A549 (cell line): ENCODE measurements at regions not wholly inside any gene's neighbourhood (a gene's known extent, or its start where the extent isn't known, plus 50 kb on each side); places are given as distances from the start of the nearest gene placed in this dataset.

Source experiments
- ATAC-seq, 2 experiments: fragments of 200-7000 bp in 1 of 2; fragments of >200 bp in 1 of 2; cut with Nextera tagmentation in 1 of 2; cut with Tn5 transposase in 1 of 2; 3 replicates each; pipeline versions ENCODE4 v1.8.0 to v1.9.1; 2018 to 2020; ENCODE audit warnings: mild to moderate bottlenecking in 1 of 2, moderate library complexity in 1 of 2
- CTCF ChIA-PET: fragments of 300-600 bp; sonication (Branson Sonifier 250); formaldehyde crosslinking; extraction: SDS; loops from one replicate; lab custom pipeline; 2021; ENCODE audit warnings: antibody characterized with exemption, inconsistent platforms; lab: Yijun Ruan, JAX
- POLR2A ChIA-PET: fragments of 350-600 bp; formaldehyde crosslinking; extraction: SDS; loops from one replicate; lab custom pipeline; 2021; ENCODE audit warnings: antibody characterized with exemption, inconsistent platforms; lab: Yijun Ruan, JAX
- DNase-seq, 2 experiments: peaks; one replicate each; pipeline versions ENCODE4 v3.0.0 to v3.0.0-alpha.2; 2011 to 2016; ENCODE audit warnings: low read depth in 1 of 2, low spot score in 1 of 2
- FAIRE-seq: peaks from 2 replicates; lab custom pipeline; 2011; peaks lifted over from hg19 to GRCh38; lab: Jason Lieb, UNC
- H3K27ac ChIP-seq, 2 experiments: fragments of >200 bp; sonication (Bioruptor Twin); formaldehyde crosslinking; 3 replicates each; pipeline ENCODE4 v1.5.1; 2016 to 2017
- H3K4me1 ChIP-seq: fragments of >200 bp; sonication (Bioruptor Twin); formaldehyde crosslinking; 3 replicates; pipeline ENCODE4 v1.6.1; 2016
- H3K4me2 ChIP-seq: fragments of >200 bp; sonication (Bioruptor Twin); formaldehyde crosslinking; 3 replicates; pipeline ENCODE4 v1.6.1; 2016
- H3K4me3 ChIP-seq: fragments of >200 bp; sonication (Bioruptor Twin); formaldehyde crosslinking; 3 replicates; pipeline ENCODE4 v1.5.1; 2016
- H3K9me3 ChIP-seq: fragments of >200 bp; sonication (Bioruptor Twin); formaldehyde crosslinking; 3 replicates; pipeline ENCODE4 v1.6.1; 2016
- BCL3 ChIP-seq: fragments of >200 bp; sonication (Bioruptor Twin); formaldehyde crosslinking; IDR thresholded peaks from 3 replicates; pipeline ENCODE4 v1.6.1; 2016
- CBX2 ChIP-seq: fragments of 200-600 bp; sonication (generic); IDR thresholded peaks from 2 replicates; pipeline ENCODE4 v1.6.1; 2016; ENCODE audit warnings: low read depth, mild to moderate bottlenecking, borderline replicate concordance
- CTCF ChIP-seq: fragments of >200 bp; sonication (Bioruptor Twin); formaldehyde crosslinking; IDR thresholded peaks from 3 replicates; pipeline ENCODE4 v1.5.1; 2016
- EHF ChIP-seq: fragments of 250-450 bp; sonication (Bioruptor Pico); IDR thresholded peaks from 2 replicates; pipeline ENCODE4 v1.5.0; 2020; ENCODE audit warnings: mild to moderate bottlenecking
- EHMT2 ChIP-seq: fragments of 200-600 bp; sonication (generic); IDR thresholded peaks from 2 replicates; pipeline ENCODE4 v1.6.1; 2016; ENCODE audit warnings: antibody characterized with exemption, low read depth, mild to moderate bottlenecking, moderate library complexity
- ELK1 ChIP-seq: fragments of 150-350 bp; IDR thresholded peaks from 2 replicates; pipeline ENCODE4 v1.6.1; 2014; ENCODE audit warnings: low read depth, mild to moderate bottlenecking, low read length
- EP300 ChIP-seq, 2 experiments: fragments of >200 bp; sonication (Bioruptor Twin); formaldehyde crosslinking; IDR thresholded peaks; 2 replicates in 1 of 2; 3 replicates in 1 of 2; pipeline ENCODE4 v1.6.1; 2016 to 2017
- HDAC2 ChIP-seq: fragments of 200-600 bp; sonication (generic); IDR thresholded peaks from 2 replicates; pipeline ENCODE4 v1.6.1; 2016
- HES2 ChIP-seq: fragments of >200 bp; sonication (Bioruptor Twin); formaldehyde crosslinking; IDR thresholded peaks from 2 replicates; pipeline ENCODE4 v1.6.1; 2016
- HEYL ChIP-seq: fragments of 250-450 bp; sonication (Bioruptor Pico); IDR thresholded peaks from 2 replicates; pipeline ENCODE4 v1.8.0; 2021; ENCODE audit warnings: mild to moderate bottlenecking, moderate library complexity
- HOXB13 ChIP-seq: fragments of 250-450 bp; sonication (Bioruptor Pico); IDR thresholded peaks from 2 replicates; pipeline ENCODE4 v1.5.0; 2020; ENCODE audit warnings: low read depth, mild to moderate bottlenecking, moderate library complexity
- JUN ChIP-seq, 2 experiments: fragments of >200 bp; sonication (Bioruptor Twin); formaldehyde crosslinking; IDR thresholded peaks; 2 replicates in 1 of 2; 3 replicates in 1 of 2; pipeline ENCODE4 v1.6.1; 2016 to 2017
- KDM1A ChIP-seq: fragments of 200-600 bp; sonication (generic); IDR thresholded peaks from 2 replicates; pipeline ENCODE4 v1.6.1; 2016; ENCODE audit warnings: low read depth, mild to moderate bottlenecking
- MAX ChIP-seq: IDR thresholded peaks from 2 replicates; pipeline ENCODE4 v1.6.1; 2012
- NFE2L2 ChIP-seq: fragments of 150-350 bp; conservative IDR thresholded peaks from 2 replicates; pipeline ENCODE4 v1.6.1; 2014; ENCODE audit warnings: low read length
- NPAS2 ChIP-seq: fragments of 250-450 bp; sonication (Bioruptor Pico); IDR thresholded peaks from 2 replicates; pipeline ENCODE4 v1.8.0; 2022; ENCODE audit warnings: mild to moderate bottlenecking, moderate library complexity, borderline replicate concordance
- NR3C1 ChIP-seq: fragments of >200 bp; sonication (Bioruptor Twin); formaldehyde crosslinking; IDR thresholded peaks from 3 replicates; pipeline ENCODE4 v1.6.1; 2017
- PBX3 ChIP-seq: IDR thresholded peaks from 2 replicates; pipeline ENCODE4 v1.6.1; 2012
- POLR2A ChIP-seq: IDR thresholded peaks from 2 replicates; pipeline ENCODE4 v1.6.1; 2012; ENCODE audit warnings: mild to moderate bottlenecking, low read length
- RAD21 ChIP-seq, 2 experiments: fragments of >200 bp in 1 of 2; sonication (Bioruptor Twin) in 1 of 2; formaldehyde crosslinking in 1 of 2; IDR thresholded peaks in 1 of 2; conservative IDR thresholded peaks in 1 of 2; 2 replicates in 1 of 2; 3 replicates in 1 of 2; pipeline ENCODE4 v1.6.1; 2012 to 2018; ENCODE audit warnings: inconsistent platforms in 1 of 2
- RFX5 ChIP-seq: fragments of 450-650 bp; IDR thresholded peaks from 2 replicates; pipeline ENCODE4 v1.7.1; 2014; ENCODE audit warnings: antibody characterized with exemption, mild to moderate bottlenecking, moderate library complexity
- RNF2 ChIP-seq: fragments of 200-600 bp; sonication (generic); IDR thresholded peaks from 2 replicates; pipeline ENCODE4 v1.6.1; 2016; ENCODE audit warnings: low read depth, mild to moderate bottlenecking, antibody characterized with exemption, moderate library complexity, borderline replicate concordance
- SMC3 ChIP-seq: fragments of >200 bp; sonication (Bioruptor Twin); formaldehyde crosslinking; IDR thresholded peaks from 3 replicates; pipeline ENCODE4 v1.6.1; 2018; ENCODE audit warnings: inconsistent platforms
- SREBF2 ChIP-seq: fragments of 450-650 bp; IDR thresholded peaks from 2 replicates; pipeline ENCODE4 v1.6.1; 2014; ENCODE audit warnings: mild to moderate bottlenecking, moderate library complexity
- ZC3H11A ChIP-seq: fragments of 450-650 bp; IDR thresholded peaks from 2 replicates; pipeline ENCODE4 v1.6.1; 2014; ENCODE audit warnings: antibody characterized with exemption, mild to moderate bottlenecking
- WGBS: methylation state at CpG from one replicate; pipeline ENCODE4 v1.1.6; 2017; ENCODE audit errors: missing lambda C conversion rate; 5-methylcytosine and 5-hydroxymethylcytosine counted together

- no peak for TF ChIP-seq CTCF
- no peak for TF ChIP-seq MAX
- TF ChIP-seq PBX3 = no peak
- no peak for TF ChIP-seq SREBF2
- no peak for TF ChIP-seq RFX5
- TF ChIP-seq SMC3 = no peak
- no peak for TF ChIP-seq HEYL (CRISPR knock-in tag)
- no peak for TF ChIP-seq BCL3
Observed at GRCh38 chr4:79739912-79740311, 331.9 kb upstream of the GK2 start (continued).

- ChIA-PET CTCF (no interaction called here), POLR2A (no interaction called here)
- no peak overlapping the region for H3K27ac ChIP-seq
- no peak overlapping the region for H3K4me2 ChIP-seq
- H3K9me3 ChIP-seq = no peaks in the 10 kb centered on the region
- FAIRE-seq (no peak), ATAC-seq (no peak), DNase-seq (no peak)
- TF ChIP-seq HES2 = no peak
- TF ChIP-seq CBX2 = no peak
- TF ChIP-seq EHMT2 = no peak
- TF ChIP-seq JUN (IDR thresholded peaks at IDR 0.05) = no peak
- no peak for TF ChIP-seq EHF (CRISPR knock-in tag)
- TF ChIP-seq HDAC2 = no peak
- TF ChIP-seq HEYL (CRISPR knock-in tag) = no peak
- no peak for TF ChIP-seq ELK1
- TF ChIP-seq HOXB13 (CRISPR knock-in tag) = no peak
- no peak for TF ChIP-seq KDM1A
- no peak for TF ChIP-seq RAD21 (conservative IDR thresholded peaks at IDR 0.05 in 1 of 2, IDR thresholded peaks at IDR 0.05 in 1 of 2)
- no peak for TF ChIP-seq ZC3H11A
- no peak for TF ChIP-seq NFE2L2
- TF ChIP-seq RNF2 = no peak
- TF ChIP-seq POLR2A = no peak
- no peak for TF ChIP-seq NR3C1
- TF ChIP-seq EP300 (IDR thresholded peaks at IDR 0.05) = no peak
- TF ChIP-seq NPAS2 (CRISPR knock-in tag) = no peak
- H3K4me1 ChIP-seq = no peaks in the 10 kb centered on the region
- WGBS = 39% methylated on average over 13 of the region's 15 CpGs
- no peak overlapping the region for H3K4me3 ChIP-seq
Observed at GRCh38 chr4:79723507-79723906, 315.5 kb upstream of the GK2 start.
